Brain microvascular endothelial cell (primary cell): ENCODE measurements at regions not wholly inside any gene's neighbourhood (a gene's known extent, or its start where the extent isn't known, plus 50 kb on each side); places are given as distances from the start of the nearest gene placed in this dataset.
A peak's percentile ranks its signal among the peaks of the same experiment; 100 is the strongest.

Source experiments
- DNase-seq: peaks from one replicate; pipeline ENCODE4 v3.0.0-alpha.2; 2020
- H3K27ac ChIP-seq: fragments of 250-450 bp; sonication (Bioruptor Pico); 2 replicates; pipeline ENCODE4 v1.5.1; 2020; ENCODE audit warnings: mild to moderate bottlenecking, moderate library complexity
- H3K27me3 ChIP-seq: fragments of 250-450 bp; sonication (Bioruptor Pico); replicated peaks from 2 replicates; pipeline ENCODE4 v1.5.1; 2020; ENCODE audit warnings: mild to moderate bottlenecking
- H3K36me3 ChIP-seq: fragments of 250-450 bp; sonication (Bioruptor Pico); replicated peaks from 2 replicates; pipeline ENCODE4 v1.5.1; 2020; ENCODE audit warnings: mild to moderate bottlenecking
- H3K4me3 ChIP-seq: 2 replicates; pipeline ENCODE4 v1.5.1; 2011; ENCODE audit warnings: low read depth, mild to moderate bottlenecking, control low read depth, low read length, moderate library complexity
- CTCF ChIP-seq: IDR thresholded peaks from 2 replicates; pipeline ENCODE4 v1.5.1; 2011; ENCODE audit warnings: low read depth, mild to moderate bottlenecking, moderate library complexity, low read length, control low read depth, inconsistent platforms; ENCODE audit errors: missing control alignments
- in situ Hi-C: cut with HindIII; loops from 2 replicates; pipeline ENCODE4 v1.10.0; 2017; ENCODE audit warnings: low sequenced_read_pairs, low pct_ligation_motif_present

- Histone ChIP-seq H3K27me3 (no peaks in the 10 kb centered on the region), H3K27ac (no peak overlapping the region), H3K4me3 (no peak overlapping the region), H3K36me3 (no peaks in the 10 kb centered on the region)
- in situ Hi-C loops: no loop called here
- TF ChIP-seq CTCF: no peak
- no peak for DNase-seq
Observed at GRCh38 chr18:67731851-67732250, 215.3 kb upstream of the DSEL start.

- DNase-seq: peak; percentile 73
- no peak for TF ChIP-seq CTCF
- Histone ChIP-seq H3K27ac (peak overlapping the region; percentile 57), H3K36me3 (no peaks in the 10 kb centered on the region), H3K27me3 (no peaks in the 10 kb centered on the region), H3K4me3 (no peak overlapping the region)
- in situ Hi-C loops: no loop called here
Observed at GRCh38 chr18:67730886-67731285, 214.4 kb upstream of the DSEL start.

GRCh38 chr18:67728364-67728763 is 211.8 kb upstream of the DSEL start:
- in situ Hi-C loops: no loop called here
- TF ChIP-seq CTCF: no peak
- Histone ChIP-seq H3K27ac (no peak overlapping the region), H3K27me3 (no peaks in the 10 kb centered on the region), H3K4me3 (no peak overlapping the region), H3K36me3 (no peaks in the 10 kb centered on the region)
- DNase-seq: no peak

GRCh38 chr18:67726882-67727281 is 210.4 kb upstream of the DSEL start:
- Histone ChIP-seq H3K36me3 (no peaks in the 10 kb centered on the region), H3K27me3 (no peaks in the 10 kb centered on the region), H3K4me3 (no peak overlapping the region), H3K27ac (no peak overlapping the region)
- DNase-seq: no peak
- no peak for TF ChIP-seq CTCF
- in situ Hi-C loops: no loop called here

GRCh38 chr18:67717800-67718199 is 201.3 kb upstream of the DSEL start:
- Histone ChIP-seq H3K4me3 (no peak overlapping the region), H3K27ac (no peak overlapping the region), H3K36me3 (no peaks in the 10 kb centered on the region), H3K27me3 (no peaks in the 10 kb centered on the region)
- in situ Hi-C loops: no loop called here
- no peak for TF ChIP-seq CTCF
- DNase-seq: no peak

GRCh38 chr18:67715567-67715966 is 199.0 kb upstream of the DSEL start:
- no peaks in the 10 kb centered on the region for H3K27me3 ChIP-seq
- no peak overlapping the region for H3K27ac ChIP-seq
- no peaks in the 10 kb centered on the region for H3K36me3 ChIP-seq
- H3K4me3 ChIP-seq: no peak overlapping the region
- no peak for TF ChIP-seq CTCF
- DNase-seq: no peak
- in situ Hi-C loops: no loop called here
